Activated effector memory CD4-positive, alpha-beta T cell treated with anti-CD3 and anti-CD28 coated beads, Interleukin-2, amount 50 U/mL, for 16 hours (primary cell): ENCODE measurements at regions not wholly inside any gene's neighbourhood (a gene's known extent, or its start where the extent isn't known, plus 50 kb on each side); places are given as distances from the start of the nearest gene placed in this dataset.

ENCODE experiments used
- DNase-seq: peaks from one replicate; pipeline ENCODE4 v3.0.0-alpha.2; 2020

GRCh38 chr16:86306011-86306644 lies 204.2 kb upstream of the FOXF1 start:
- DNase-seq = no peak

- peak; percentile 6 for DNase-seq
Observed at GRCh38 chr16:86306811-86307513, 203.4 kb upstream of the FOXF1 start.

- DNase-seq = no peak
Observed at GRCh38 chr16:86307514-86307903, 202.8 kb upstream of the FOXF1 start.

- peak; percentile 41 for DNase-seq
Observed at GRCh38 chr16:86308514-86308913, 201.8 kb upstream of the FOXF1 start.

- no peak for DNase-seq
Observed at GRCh38 chr16:86313631-86314030, 196.7 kb upstream of the FOXF1 start.

GRCh38 chr16:86314402-86315025 lies 195.8 kb upstream of the FOXF1 start:
- DNase-seq = peak; percentile 33

GRCh38 chr16:86316967-86317812 lies 193.1 kb upstream of the FOXF1 start:
- peak; percentile 56 for DNase-seq

GRCh38 chr16:86317813-86318650 lies 192.3 kb upstream of the FOXF1 start:
- peak; percentile 43 for DNase-seq

GRCh38 chr16:86319585-86320236 lies 190.6 kb upstream of the FOXF1 start:
- DNase-seq = peak; percentile 60

GRCh38 chr16:86320237-86320595 lies 190.1 kb upstream of the FOXF1 start:
- DNase-seq = no peak

- DNase-seq = peak; percentile 46
Observed at GRCh38 chr16:86321491-86321890, 188.8 kb upstream of the FOXF1 start.

- DNase-seq = no peak
Observed at GRCh38 chr16:86322283-86322682, 188.0 kb upstream of the FOXF1 start.

- peak; percentile 19 for DNase-seq
Observed at GRCh38 chr16:86322806-86323205, 187.5 kb upstream of the FOXF1 start.

- peak; percentile 33 for DNase-seq
Observed at GRCh38 chr16:86324320-86324719, 186.0 kb upstream of the FOXF1 start.

GRCh38 chr16:86325360-86325759 lies 185.0 kb upstream of the FOXF1 start:
- DNase-seq = no peak

- no peak for DNase-seq
Observed at GRCh38 chr16:86325895-86326294, 184.4 kb upstream of the FOXF1 start.

- DNase-seq = no peak
Observed at GRCh38 chr16:86327321-86327720, 183.0 kb upstream of the FOXF1 start.

GRCh38 chr16:86330906-86331305 lies 179.4 kb upstream of the FOXF1 start:
- no peak for DNase-seq

- no peak for DNase-seq
Observed at GRCh38 chr16:86334079-86334635, 176.2 kb upstream of the FOXF1 start.

GRCh38 chr16:86335266-86336172 lies 174.8 kb upstream of the FOXF1 start:
- DNase-seq = no peak
